Fibroblast of gingiva (primary cell): ENCODE measurements at regions not wholly inside any gene's neighbourhood (a gene's known extent, or its start where the extent isn't known, plus 50 kb on each side); places are given as distances from the start of the nearest gene placed in this dataset.
A peak's percentile ranks its signal among the peaks of the same experiment; 100 is the strongest.
"Not testable (repeated sequence)": the region's sequence is repeated elsewhere in the genome, so short reads cannot be mapped to it uniquely, and the experiment has no call there.

Source experiments
- DNase-seq: peaks from one replicate; pipeline ENCODE4 v3.0.0-alpha.2; 2011; ENCODE audit warnings: low read depth

DNA sequence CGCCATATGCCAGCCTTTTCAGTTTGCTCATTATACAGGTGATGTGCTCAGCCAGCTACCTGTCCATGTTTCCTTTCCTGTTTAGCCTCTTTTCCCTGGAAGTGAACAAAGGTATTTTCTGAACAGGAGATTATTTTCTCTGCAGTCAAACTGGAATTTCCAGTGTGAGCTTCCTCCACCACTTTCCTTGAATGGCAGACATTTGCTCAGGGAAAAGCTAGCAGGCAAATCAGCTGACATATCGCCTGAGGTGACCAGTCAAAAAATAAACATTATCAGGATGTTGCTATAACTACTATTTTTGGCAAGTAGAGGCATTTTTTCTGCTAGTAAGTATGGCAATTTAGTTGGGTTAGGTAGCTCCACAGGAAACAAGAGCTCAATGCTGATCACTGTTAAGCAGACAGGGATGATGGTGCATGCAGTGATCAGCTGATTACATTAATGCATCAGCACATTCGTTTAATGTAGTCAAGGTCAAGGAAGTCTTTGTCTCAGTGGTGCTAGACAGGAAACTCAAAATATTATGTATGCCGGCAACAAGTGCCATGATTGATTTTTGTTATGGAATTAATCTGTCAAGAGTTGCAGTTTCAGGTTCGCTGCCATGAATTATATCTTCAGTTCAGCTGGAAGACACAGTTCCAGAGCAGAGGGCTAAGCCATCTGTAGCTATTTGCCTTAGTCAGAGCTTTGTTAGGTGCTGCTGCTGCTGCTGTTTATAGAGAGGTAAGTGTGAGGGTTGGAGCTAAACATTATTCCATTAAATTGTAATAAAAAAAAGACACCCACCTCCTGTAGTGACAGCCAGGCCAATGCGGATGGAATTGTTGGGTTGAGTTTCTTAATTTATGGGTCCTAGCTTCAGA lies 179.7 kb upstream of the ST6GALNAC5 start:
- no peak for DNase-seq

DNA sequence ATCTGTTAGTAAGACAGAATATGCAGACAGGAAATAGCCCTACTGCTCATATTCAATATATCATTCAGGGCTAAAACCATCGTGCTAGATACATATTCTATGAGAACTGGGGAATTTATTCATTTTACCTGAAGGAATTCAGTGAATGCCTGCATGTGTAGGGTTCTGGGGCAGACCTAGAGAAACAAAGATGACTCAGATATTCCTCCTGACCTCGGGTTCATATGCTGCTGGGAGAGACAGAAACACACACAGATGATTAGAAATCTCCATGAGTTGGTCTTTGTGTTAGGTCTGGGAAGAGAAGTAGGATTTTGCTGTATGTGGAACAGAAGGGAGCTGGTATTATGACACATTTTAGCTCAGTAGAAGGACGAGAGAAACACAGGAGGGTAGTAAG lies 176.5 kb upstream of the ST6GALNAC5 start:
- DNase-seq, result no peak

DNA sequence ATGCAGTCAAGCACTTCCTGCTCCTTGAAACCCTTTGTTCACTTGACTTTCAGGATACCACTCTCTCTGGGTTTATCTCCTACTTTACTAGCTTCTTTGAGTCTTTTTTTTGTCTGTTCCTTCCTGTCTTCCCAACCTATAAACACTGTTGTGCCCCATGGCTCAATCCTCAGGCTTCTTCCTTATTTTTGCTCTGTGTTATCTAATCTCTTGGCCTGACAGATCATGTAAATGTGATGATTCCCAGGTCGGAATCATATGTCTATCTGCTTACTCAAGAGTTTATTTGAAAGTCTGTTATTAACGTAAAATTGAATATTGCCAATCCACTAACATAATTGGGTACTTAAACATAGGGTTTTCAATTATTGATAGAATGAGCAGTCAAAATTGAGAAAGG lies 171.7 kb upstream of the ST6GALNAC5 start:
- no peak for DNase-seq

DNA sequence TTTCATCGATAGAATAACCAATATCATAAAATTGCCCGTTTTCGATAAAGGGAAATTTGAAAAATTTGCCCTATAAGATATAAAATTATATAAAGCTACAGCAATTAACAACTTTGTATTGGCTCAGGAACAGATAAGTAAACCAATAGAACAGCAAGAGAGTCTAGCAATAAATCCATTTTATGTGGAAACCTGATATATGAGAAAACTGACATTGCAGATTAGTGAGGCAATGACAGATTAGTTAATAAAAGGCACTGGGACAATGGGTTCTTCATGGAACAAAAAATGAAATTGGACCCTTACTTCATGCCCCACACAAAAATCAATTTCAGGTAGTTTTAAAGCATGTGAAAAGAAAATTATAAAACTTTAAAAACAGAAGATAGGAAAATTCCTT lies 169.9 kb upstream of the ST6GALNAC5 start:
- no peak for DNase-seq

DNA sequence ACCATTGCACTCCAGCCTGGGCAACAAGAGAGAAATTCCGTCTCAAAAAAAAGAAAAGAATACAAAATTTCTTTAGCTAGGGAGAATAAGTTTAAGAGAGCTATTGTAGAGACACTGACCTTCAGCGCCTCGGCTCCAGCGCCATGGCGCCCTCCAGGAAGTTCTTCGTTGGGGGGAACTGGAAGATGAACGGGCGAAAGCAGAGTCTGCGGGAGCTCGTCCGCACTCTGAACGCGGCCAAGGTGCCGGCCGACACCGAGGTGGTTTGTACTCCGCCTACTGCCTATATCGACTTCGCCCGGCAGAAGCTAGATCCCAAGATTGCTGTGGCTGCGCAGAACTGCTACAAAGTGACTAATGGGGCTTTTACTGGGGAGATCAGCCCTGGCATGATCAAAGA lies 167.6 kb upstream of the ST6GALNAC5 start:
- not testable (repeated sequence) for DNase-seq

DNA sequence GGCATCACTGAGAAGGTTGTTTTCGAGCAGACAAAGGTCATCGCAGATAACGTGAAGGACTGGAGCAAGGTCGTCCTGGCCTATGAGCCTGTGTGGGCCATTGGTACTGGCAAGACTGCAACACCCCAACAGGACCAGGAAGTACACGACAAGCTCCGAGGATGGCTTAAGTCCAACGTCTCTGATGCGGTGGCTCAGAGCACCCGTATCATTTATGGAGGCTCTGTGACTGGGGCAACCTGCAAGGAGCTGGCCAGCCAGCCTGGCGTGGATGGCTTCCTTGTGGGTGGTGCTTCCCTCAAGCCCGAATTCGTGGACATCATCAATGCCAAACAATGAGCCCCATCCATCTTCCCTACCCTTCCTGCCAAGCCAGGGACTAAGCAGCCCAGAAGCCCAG lies 167.1 kb upstream of the ST6GALNAC5 start:
- DNase-seq, result not testable (repeated sequence)

DNA sequence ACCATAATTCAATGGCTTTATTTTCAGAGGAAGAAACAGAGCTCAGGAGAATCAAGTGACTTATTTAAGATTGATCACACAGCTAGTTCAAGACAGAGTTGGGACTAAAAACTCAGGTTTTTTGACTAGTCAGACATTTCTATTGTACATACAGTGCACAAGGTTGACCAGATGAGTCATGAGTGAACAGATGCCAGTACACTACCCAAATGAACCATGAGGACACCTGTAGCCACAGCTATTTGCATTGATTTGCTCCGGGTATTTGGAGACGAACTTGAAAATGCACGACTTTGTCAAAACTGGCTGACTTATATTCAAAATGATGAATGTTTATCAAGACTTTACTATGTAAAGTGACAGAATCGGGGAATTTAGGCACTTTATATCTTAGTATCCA lies 161.7 kb upstream of the ST6GALNAC5 start:
- no peak for DNase-seq

DNA sequence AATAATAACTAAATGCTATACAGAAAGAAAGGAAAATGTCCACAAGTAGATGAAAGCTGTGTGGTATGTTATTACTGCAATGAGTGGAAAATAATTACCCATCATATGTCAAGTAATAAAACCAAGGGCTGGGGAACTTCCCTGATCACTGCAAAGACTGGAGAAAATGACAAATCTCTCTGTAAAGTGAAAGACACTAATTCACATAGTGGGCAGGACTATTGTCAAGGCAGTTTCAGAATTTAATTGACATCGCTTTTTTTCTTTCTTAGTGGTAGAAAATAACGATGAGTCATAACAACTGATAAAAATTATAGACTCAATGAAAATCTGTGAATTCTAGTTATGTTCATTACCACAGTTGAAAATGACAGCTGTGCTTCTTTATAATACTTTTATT lies 153.7 kb upstream of the ST6GALNAC5 start:
- DNase-seq, result no peak

DNA sequence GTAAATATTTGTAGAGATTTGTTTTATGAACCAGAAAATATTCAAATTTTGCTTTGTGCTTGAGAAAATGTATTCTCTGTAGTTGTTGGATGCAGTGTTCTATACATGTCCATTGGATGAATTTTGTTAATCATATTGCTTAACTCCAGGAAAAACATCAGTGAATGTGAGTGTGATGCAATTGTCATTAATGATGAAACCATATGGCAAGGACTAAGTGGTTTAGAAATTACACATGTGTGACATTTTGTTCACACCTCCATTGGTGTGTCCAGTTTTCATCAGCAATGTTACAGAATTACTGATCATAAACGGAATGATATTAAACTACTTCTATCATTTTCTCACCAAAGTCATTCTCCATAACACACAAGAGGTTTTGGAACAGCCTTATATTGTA lies 151.8 kb upstream of the ST6GALNAC5 start:
- DNase-seq, result no peak

DNA sequence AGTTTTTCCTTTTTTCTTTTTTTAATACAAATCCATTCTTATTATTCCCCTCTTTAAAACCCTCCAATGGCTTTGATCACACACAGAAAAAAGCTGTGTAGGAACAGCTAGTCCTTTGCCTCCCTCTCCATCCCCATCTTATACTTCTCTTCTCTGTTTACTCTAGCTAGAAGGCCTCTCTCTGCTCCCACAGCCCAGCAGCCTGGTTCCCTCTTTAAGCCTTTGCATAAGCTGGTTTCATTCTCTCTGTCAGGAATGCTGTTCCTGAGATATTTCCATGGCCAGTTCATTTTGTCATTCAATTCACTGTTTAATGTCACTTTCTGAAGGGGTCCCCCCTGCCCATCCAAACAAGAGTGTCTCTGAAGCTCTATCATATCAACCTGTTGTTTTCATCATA lies 143.3 kb upstream of the ST6GALNAC5 start:
- no peak for DNase-seq

DNA sequence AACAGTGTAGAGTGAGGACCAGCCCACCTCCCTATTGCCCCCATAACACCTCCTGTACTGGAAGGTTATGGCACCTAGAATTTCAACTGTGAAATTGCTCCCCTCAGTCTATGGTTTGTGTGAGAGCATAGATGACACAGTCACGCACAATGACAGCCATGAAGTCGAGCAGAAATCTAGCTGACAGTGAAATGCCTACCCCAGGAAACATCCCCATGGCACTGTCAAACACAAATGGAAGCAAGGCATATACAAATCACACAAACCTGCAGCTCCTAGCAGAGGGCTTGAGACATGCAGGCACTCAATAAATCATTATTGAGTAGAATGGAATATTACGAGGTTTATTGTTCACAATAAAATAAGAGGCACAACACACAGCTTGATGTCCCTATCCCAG lies 142.5 kb upstream of the ST6GALNAC5 start:
- DNase-seq, result no peak

DNA sequence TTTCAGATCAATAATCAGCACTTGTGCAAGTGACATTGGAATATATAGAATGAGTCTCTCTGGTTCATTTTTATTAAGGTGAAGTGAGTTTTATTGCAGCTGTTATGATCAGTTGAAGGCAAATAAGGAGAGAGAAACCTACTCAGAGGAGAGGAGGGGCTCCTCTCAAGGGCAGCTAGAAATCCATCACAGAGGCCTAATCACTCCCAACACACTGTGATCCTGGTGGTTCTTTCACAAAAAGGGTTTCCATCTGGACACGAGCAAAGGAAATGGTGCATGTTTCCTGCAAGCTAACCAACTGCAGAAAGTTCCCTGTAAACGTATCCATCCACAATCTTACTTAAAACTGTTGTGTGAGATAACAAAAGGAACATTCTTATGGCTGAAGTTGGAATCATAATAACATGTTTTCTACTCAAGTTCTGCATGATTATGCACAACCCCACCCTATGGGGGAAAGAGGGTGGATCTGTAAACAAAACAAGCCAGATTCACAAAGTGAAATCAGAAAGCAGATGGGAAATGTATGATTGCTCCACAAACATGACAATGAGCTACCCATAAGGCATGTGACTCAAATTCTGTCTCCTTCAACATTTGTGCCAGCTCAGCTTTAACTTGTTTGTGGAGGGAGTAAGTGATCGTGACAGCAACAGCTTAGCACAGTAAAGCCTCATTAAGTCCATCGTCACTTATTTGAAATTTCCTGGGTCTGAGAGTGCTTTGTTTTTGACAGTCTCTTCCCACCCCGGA lies 141.2 kb upstream of the ST6GALNAC5 start:
- peak; percentile 20 for DNase-seq

DNA sequence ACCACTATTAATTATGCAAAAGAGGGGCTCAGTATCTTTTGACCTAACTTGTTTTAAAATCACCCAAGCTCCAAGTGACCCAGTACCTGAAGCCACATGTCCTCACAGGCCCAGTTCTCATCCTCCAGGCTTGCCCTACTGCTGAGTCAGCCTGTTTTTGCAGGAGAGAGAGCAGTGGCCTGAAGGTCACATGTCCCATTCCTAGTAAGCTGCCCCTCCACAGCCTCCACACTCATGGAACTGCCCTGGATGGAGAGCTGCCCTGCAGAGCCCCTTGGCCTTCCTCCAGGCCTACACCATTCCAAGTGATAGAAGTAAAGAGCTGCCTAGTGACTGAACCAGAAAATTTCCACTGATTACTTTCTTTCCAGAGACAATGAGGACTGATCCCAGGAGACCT lies 139.8 kb upstream of the ST6GALNAC5 start:
- DNase-seq, result no peak

DNA sequence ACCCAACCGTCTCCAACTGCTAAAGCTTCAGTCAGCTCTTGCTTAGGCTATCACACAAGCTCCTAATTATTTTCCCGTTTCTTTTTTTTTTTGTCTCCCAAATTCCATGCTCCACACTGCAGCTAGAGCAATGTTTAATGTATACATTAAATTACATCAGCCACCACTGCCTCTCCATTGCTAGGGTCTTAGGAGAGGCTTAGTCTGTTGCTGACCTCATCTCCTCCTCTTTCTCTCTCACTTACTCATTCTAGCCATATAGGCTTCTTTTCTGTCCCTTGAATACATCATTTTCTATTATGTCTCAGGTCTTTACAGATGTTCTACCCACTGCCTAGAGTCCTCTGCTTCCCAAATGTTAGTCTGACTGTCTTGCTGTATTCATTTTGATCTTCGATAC lies 138.1 kb upstream of the ST6GALNAC5 start:
- no peak for DNase-seq

DNA sequence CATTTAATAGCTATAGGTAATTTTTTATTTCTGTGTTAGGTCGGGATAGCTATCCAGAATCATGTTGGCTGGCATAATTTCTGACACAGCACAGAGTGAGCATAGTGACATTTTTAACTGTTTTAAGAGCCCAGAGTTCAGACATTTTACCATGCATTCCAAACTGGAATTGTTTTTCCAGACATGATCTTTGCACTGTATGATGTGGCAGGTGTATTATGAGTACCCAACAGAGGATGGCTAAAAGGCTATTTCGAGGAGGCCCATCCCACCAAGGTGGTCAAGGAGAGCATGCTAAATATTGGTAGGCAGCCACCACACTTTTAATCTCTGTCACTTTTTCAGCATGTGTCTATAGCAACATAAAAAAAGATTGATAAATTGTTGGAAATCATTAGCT lies 137.3 kb upstream of the ST6GALNAC5 start:
- no peak for DNase-seq

DNA sequence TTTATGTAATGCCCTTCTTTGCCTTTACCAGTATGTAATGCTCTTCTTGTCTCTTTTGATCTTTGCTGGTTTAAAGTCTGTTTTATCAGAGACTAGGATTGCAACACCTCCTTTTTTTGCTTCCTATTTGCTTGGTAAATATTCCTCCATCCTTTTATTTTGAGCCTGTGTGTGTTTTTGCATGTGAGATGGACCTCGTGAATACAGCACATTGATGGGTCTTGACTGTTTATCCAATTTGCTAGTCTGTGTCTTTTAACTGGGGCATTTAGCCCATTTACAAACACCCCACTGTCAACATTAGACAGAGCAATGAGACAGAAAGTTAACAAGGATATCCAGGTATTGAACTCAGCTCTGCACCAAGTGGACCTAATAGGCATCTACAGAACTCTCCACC lies 128.9 kb upstream of the ST6GALNAC5 start:
- DNase-seq, result not testable (repeated sequence)

DNA sequence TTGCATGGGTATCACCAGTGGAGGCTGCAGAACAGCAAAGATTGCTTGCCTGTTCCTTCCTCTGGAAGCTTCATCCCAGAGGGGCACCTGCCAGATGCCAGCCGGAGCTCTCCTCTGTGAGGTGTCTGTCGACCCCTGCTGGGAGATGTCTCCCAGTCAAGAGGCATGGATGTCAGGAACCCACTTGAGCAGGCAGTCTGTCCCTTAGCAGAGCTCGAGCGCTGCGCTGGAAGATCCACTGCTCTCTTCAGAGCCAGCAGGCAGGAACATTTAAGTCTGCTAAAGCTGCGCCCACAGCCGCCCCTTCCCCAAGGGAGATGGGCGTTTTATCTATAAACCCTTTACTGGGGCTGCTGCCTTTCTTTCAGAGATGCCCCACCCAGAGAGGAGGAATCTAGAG lies 126.3 kb upstream of the ST6GALNAC5 start:
- DNase-seq, result not testable (repeated sequence)

DNA sequence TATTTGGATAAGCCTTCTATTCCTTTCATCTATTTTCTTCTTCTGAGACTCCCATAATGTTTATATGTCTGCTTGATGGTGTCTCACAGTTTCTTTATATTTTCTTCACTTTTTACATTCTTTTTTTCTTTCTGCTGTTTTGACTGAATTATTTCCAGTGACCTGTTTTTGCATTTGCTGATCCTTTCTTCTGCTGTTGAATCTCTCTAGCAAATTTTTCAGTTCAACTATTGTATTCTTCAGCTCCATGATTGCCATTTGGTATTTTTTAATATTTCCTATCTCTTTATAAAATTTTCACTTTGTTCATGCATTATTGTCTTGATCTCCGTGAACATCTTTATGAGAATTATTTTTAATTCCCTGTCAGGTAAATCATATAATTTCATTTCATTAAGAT lies 122.3 kb upstream of the ST6GALNAC5 start:
- no peak for DNase-seq

DNA sequence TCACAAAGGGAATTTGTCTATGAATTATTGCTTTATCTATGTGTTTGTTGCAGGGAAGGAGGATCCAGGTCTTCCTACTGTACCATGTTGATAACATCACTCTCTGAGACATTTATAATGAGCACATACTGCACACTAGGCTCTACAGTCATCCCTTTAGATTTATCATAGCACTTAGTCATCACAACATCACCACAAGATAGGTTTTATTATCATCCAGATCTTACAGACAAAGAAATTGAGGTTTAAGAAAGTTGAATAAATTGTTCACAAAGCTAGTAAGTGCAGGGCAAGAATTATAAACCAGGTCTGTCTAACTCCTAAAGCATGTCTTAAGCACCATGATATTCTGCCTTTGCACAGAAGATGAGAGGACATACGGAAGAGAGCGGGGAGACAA lies 121.1 kb upstream of the ST6GALNAC5 start:
- DNase-seq, result no peak

DNA sequence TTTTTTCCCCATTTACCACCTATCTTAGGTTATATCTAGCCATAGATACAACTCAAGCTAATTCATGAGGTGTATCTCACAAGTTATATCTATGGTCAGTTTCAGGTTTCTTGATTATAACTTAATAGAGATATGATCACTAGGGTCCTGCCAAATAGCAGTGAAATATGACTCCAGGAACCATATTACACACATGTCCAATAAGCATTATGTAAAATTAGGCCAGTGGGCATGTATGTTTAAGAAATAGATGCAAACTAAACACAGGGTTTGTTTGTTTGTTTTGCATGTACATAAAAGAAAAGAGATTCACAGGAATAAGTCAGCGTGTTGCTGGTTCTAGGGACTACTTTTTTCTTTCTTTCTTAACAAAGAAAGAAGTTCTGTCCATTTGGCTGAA lies 112.5 kb upstream of the ST6GALNAC5 start:
- no peak for DNase-seq

DNA sequence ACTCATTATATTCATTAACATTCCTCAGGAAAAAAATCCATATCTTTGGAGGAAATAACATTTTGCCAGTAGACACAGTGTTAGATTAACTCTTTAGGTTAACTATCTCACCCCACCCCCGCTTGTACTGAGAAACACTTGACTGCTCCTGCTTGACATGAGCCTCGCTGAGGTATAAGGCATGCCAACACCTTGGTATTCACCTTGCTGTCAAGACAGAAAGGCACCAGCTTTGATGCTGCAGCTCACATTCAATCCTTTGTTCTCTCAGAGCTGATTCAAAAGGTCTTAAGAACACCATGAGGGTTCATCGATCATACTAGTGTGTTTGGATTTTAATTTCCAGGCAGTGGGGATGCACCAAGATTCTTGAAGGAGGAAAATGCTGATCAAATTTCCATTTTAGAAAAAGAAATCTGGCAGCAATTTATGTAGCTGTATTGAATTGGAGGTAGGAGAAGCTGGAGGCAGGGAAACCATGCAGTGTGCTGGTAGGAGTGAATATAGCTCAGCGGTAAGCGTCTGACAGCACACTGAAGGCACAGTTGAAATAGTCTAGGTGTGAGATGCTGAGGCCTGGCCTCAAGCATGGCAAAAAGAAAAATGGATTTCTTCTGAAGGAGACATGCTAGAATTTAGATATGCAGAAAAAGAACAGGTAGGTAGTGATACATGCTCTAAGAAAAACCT lies 108.0 kb upstream of the ST6GALNAC5 start:
- no peak for DNase-seq

DNA sequence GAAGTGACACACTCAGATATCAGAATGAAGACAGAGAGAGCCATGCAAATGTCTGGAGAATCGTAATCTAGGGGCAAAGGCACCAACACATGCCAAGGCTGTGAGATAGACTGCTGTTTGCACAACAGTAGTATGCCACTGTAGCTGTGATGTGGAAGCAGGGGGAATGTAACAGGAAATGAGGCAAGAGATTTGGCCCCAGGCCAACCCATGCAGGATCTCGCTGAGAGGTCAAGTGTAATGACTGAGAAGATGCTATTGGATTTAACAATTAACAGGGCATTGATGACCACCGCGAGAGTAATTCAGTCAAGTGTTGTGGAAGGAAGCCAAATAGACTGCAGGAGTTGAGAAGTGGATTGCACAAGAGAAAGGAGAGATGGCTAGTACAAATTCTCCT lies 107.3 kb upstream of the ST6GALNAC5 start:
- peak; percentile 18 for DNase-seq

DNA sequence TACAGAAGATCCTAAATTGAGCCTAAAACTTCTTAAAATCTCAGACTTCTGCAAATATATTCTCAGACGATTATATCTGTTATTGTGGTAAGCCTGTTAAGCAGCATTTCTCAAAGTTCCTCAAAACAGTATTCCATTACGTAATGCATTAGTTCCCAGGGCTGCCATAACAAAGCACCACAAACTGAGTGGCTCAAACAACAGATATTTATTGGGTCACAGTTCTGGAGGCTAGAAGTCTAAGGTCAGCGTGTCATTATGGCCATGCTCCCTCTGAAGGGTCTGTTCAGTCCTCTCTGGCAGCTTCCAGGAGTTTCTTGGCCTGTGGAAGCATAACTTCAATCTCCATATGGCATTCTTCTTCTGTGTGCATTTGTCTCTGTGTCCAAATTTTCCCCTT lies 103.5 kb upstream of the ST6GALNAC5 start:
- no peak for DNase-seq
